Smooth muscle cell (in vitro differentiated cells): ENCODE measurements at regions not wholly inside any gene's neighbourhood (a gene's known extent, or its start where the extent isn't known, plus 50 kb on each side); places are given as distances from the start of the nearest gene placed in this dataset.

Source experiments
- DNase-seq: peaks from one replicate; lab custom pipeline; 2025; ENCODE audit not compliant: unreplicated experiment; lab: John Stamatoyannopoulos, UW
- H2AFZ ChIP-seq: fragments of 200-600 bp; sonication (generic); 2 replicates; pipeline ENCODE4 v1.6.0; 2016; ENCODE audit warnings: antibody characterized with exemption, low read depth, mild to moderate bottlenecking
- H3F3A ChIP-seq: fragments of 200-600 bp; sonication (generic); 2 replicates; pipeline ENCODE4 v1.6.0; 2017; ENCODE audit warnings: antibody characterized with exemption, low read depth
- H3K27ac ChIP-seq: fragments of 200-600 bp; sonication (generic); 2 replicates; pipeline ENCODE4 v1.5.1; 2016; ENCODE audit warnings: low read depth, mild to moderate bottlenecking
- H3K27me3 ChIP-seq: fragments of 200-600 bp; sonication (generic); 2 replicates; pipeline ENCODE4 v1.6.1; 2016; ENCODE audit warnings: low read depth, mild to moderate bottlenecking
- H3K36me3 ChIP-seq: fragments of 200-600 bp; sonication (generic); 2 replicates; pipeline ENCODE4 v1.5.1; 2016; ENCODE audit warnings: low read depth
- H3K4me1 ChIP-seq: fragments of 200-600 bp; sonication (generic); 2 replicates; pipeline ENCODE4 v1.5.1; 2016; ENCODE audit warnings: low read depth
- H3K4me2 ChIP-seq: fragments of 200-600 bp; sonication (generic); 2 replicates; pipeline ENCODE4 v1.6.0; 2016; ENCODE audit warnings: mild to moderate bottlenecking
- H3K4me3 ChIP-seq: fragments of 200-600 bp; sonication (generic); 2 replicates; pipeline ENCODE4 v1.5.1; 2016; ENCODE audit warnings: mild to moderate bottlenecking
- H3K79me2 ChIP-seq: fragments of 200-600 bp; sonication (generic); 2 replicates; pipeline ENCODE4 v1.6.0; 2016; ENCODE audit warnings: low read depth, mild to moderate bottlenecking
- H3K9ac ChIP-seq: fragments of 200-600 bp; sonication (generic); 2 replicates; pipeline ENCODE4 v1.6.0; 2016; ENCODE audit warnings: low read depth
- H3K9me3 ChIP-seq: fragments of 200-600 bp; sonication (generic); replicated peaks from 2 replicates; pipeline ENCODE4 v1.5.1; 2016; ENCODE audit warnings: low read depth
- H4K20me1 ChIP-seq: fragments of 200-600 bp; sonication (generic); 2 replicates; pipeline ENCODE4 v1.6.0; 2016; ENCODE audit warnings: low read depth
- CTCF ChIP-seq: fragments of 200-600 bp; sonication (generic); IDR thresholded peaks from 2 replicates; pipeline ENCODE4 v1.5.1; 2017; ENCODE audit warnings: borderline replicate concordance, mild to moderate bottlenecking, antibody characterized with exemption; ENCODE audit not compliant: insufficient read depth, poor library complexity, severe bottlenecking
- WGBS: methylation state at CpG from one replicate; pipeline ENCODE4 v1.1.7; 2016; ENCODE audit warnings: low lambda C conversion rate; 5-methylcytosine and 5-hydroxymethylcytosine counted together

- no peaks in the 10 kb centered on the region for H3K79me2 ChIP-seq
- TF ChIP-seq CTCF = no peak
These were observed 412.0 kb upstream of the RBMS3 start for GRCh38 chr3:28868897-28869296.

DNA sequence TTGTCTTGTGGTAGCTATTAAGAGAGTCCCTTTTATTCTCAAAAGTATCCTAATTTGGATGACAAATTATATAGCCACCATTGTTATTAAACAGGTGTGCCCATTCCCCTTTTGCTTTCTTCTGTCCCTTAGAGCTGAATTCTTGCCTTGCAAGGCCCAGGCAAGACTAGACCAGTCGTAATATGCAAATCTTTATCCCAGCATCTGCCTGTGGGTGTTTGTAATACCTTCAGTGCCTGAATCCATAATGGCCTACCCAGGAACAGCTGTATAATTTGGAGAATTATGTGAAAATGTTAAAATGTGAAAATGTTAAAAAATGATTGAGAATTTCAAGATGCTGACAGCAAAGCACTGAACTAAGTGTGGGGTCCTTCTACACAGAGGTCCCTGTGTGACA is 403.0 kb upstream of the RBMS3 start:
- Histone ChIP-seq H3K9ac (no peak overlapping the region), H3K4me1 (no peaks in the 10 kb centered on the region), H3K79me2 (no peaks in the 10 kb centered on the region), H3K4me2 (no peak overlapping the region), H3K9me3 (no peaks in the 10 kb centered on the region), H3F3A (no peaks in the 10 kb centered on the region), H3K36me3 (no peaks in the 10 kb centered on the region), H3K27ac (no peak overlapping the region), H2AFZ (no peak overlapping the region), H4K20me1 (no peaks in the 10 kb centered on the region), H3K4me3 (no peak overlapping the region), H3K27me3 (no peaks in the 10 kb centered on the region)
- TF ChIP-seq CTCF = no peak
- no peak for DNase-seq
- 87% methylated on average over 1 of the region's 1 CpG for WGBS

More at GRCh38 chr3:28868897-28869296, 412.0 kb upstream of the RBMS3 start:
- H3F3A ChIP-seq = no peaks in the 10 kb centered on the region
- H3K4me3 ChIP-seq = no peak overlapping the region
- H3K4me2 ChIP-seq = no peak overlapping the region
- no peaks in the 10 kb centered on the region for H3K36me3 ChIP-seq
- DNase-seq = no peak
- peaks cover 6% of the 10 kb centered on the region for H3K4me1 ChIP-seq
- no peak overlapping the region for H3K27ac ChIP-seq
- no peaks in the 10 kb centered on the region for H3K9me3 ChIP-seq
- no peak overlapping the region for H2AFZ ChIP-seq
- 94% methylated on average over 2 of the region's 2 CpGs for WGBS
- no peak overlapping the region for H3K9ac ChIP-seq
- no peaks in the 10 kb centered on the region for H3K27me3 ChIP-seq
- H4K20me1 ChIP-seq = no peaks in the 10 kb centered on the region

GRCh38 chr3:28890373-28890772 is 390.5 kb upstream of the RBMS3 start:
- no peaks in the 10 kb centered on the region for H3K27me3 ChIP-seq
- H3K4me1 ChIP-seq = no peaks in the 10 kb centered on the region
- H3K9me3 ChIP-seq = no peaks in the 10 kb centered on the region
- H3K4me2 ChIP-seq = no peak overlapping the region
- WGBS = 85% methylated on average over 1 of the region's 1 CpG
- H4K20me1 ChIP-seq = no peaks in the 10 kb centered on the region
- H3K9ac ChIP-seq = no peak overlapping the region
- no peaks in the 10 kb centered on the region for H3K36me3 ChIP-seq
- no peaks in the 10 kb centered on the region for H3F3A ChIP-seq
- DNase-seq = no peak
- H3K4me3 ChIP-seq = no peak overlapping the region
- H3K27ac ChIP-seq = no peak overlapping the region
- H3K79me2 ChIP-seq = no peaks in the 10 kb centered on the region
- H2AFZ ChIP-seq = no peak overlapping the region
- TF ChIP-seq CTCF = no peak

DNA sequence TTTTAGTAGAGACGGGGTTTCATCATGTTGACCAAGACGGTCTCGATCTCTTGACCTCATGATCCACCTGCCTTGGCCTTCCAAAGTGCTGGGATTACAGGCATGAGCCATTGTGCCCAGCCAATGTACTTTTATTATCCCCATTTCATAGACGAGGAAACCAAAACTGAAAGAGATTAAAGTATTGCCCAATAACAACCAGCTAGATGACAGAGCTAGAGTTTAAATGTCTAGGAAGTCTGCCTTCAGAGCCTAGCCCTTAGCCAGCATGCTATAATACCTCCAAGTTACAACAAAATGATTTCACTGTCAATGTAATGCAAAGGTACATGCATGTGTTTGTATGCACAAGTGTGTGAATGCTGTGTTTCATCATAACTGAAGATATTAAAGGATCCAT is 389.4 kb upstream of the RBMS3 start:
- H3K9me3 ChIP-seq = no peaks in the 10 kb centered on the region
- H3K79me2 ChIP-seq = no peaks in the 10 kb centered on the region
- H3K27ac ChIP-seq = no peak overlapping the region
- H3K36me3 ChIP-seq = no peaks in the 10 kb centered on the region
- no peak for TF ChIP-seq CTCF
- no peak overlapping the region for H2AFZ ChIP-seq
- 91% methylated on average over 4 of the region's 4 CpGs for WGBS
- H3K4me1 ChIP-seq = no peaks in the 10 kb centered on the region
- no peak overlapping the region for H3K9ac ChIP-seq
- no peaks in the 10 kb centered on the region for H3F3A ChIP-seq
- no peaks in the 10 kb centered on the region for H4K20me1 ChIP-seq
- H3K4me2 ChIP-seq = no peak overlapping the region
- no peak overlapping the region for H3K4me3 ChIP-seq
- H3K27me3 ChIP-seq = no peaks in the 10 kb centered on the region
- DNase-seq = no peak
